Cardiac fibroblast (primary cell): ENCODE measurements at regions not wholly inside any gene's neighbourhood (a gene's known extent, or its start where the extent isn't known, plus 50 kb on each side); places are given as distances from the start of the nearest gene placed in this dataset.

Experiments
- DNase-seq, 2 donors: peaks; one replicate each; pipeline versions ENCODE4 v3.0.0 to v3.0.0-alpha.2; 2010; ENCODE audit warnings: low read depth in 2 of 2
- H3K4me3 ChIP-seq, 2 donors: replicated peaks in 1 of 2; 1 replicate in 1 of 2; 2 replicates in 1 of 2; pipeline ENCODE4 v1.5.1; 2011; ENCODE audit warnings: low read depth in 2 of 2, low read length in 2 of 2, mild to moderate bottlenecking in 2 of 2, moderate library complexity in 1 of 2
- TF ChIP-seq, protein P1 (sequence below): IDR thresholded peaks from one replicate; pipeline ENCODE4 v1.5.1; 2011; ENCODE audit warnings: low read depth, mild to moderate bottlenecking, low read length, inconsistent platforms

DNA sequence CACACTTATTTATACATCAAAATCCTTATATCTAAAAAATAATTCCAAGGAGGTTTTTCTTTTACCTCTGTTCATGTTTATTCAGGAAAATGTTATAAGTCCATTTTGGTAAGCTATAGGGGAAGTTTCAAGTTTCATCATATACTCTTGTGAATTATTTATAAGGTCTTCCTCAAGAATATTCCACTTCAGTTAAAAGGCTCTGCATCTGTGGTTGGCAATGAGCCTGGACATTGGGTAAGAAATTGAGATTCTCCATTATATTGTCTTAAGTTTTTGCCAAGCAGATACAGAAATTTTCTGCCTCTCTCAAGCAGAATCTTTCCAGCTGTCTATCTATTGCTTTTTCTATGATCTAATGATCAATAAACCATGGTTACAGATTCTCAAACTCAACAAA is 641.9 kb downstream of the NLGN4X start:
- H3K4me3 ChIP-seq: no peak overlapping the region
- DNase-seq: no peak
- TF ChIP-seq, protein P1, sequence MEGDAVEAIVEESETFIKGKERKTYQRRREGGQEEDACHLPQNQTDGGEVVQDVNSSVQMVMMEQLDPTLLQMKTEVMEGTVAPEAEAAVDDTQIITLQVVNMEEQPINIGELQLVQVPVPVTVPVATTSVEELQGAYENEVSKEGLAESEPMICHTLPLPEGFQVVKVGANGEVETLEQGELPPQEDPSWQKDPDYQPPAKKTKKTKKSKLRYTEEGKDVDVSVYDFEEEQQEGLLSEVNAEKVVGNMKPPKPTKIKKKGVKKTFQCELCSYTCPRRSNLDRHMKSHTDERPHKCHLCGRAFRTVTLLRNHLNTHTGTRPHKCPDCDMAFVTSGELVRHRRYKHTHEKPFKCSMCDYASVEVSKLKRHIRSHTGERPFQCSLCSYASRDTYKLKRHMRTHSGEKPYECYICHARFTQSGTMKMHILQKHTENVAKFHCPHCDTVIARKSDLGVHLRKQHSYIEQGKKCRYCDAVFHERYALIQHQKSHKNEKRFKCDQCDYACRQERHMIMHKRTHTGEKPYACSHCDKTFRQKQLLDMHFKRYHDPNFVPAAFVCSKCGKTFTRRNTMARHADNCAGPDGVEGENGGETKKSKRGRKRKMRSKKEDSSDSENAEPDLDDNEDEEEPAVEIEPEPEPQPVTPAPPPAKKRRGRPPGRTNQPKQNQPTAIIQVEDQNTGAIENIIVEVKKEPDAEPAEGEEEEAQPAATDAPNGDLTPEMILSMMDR: no peak

DNA sequence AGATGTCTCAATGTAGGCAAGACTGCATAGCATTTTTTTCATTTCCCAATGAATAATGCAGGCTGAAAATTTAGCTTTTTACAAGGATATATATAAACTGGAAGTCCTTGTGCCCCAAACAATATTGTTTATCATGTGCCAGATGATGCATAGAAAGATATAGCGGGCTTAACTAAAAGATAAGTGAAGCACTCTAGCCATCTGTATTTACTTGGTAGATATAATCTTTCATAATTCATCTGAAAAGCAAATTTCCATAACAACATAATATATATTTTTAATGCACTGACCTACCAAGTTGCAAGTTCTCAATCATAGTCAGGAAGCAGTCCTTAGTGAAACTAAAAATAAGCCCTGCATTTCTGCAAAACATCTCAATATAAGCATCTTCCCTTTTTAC is 653.3 kb downstream of the NLGN4X start:
- no peak for DNase-seq
- TF ChIP-seq, protein P1: no peak
- H3K4me3 ChIP-seq: no peak overlapping the region

DNA sequence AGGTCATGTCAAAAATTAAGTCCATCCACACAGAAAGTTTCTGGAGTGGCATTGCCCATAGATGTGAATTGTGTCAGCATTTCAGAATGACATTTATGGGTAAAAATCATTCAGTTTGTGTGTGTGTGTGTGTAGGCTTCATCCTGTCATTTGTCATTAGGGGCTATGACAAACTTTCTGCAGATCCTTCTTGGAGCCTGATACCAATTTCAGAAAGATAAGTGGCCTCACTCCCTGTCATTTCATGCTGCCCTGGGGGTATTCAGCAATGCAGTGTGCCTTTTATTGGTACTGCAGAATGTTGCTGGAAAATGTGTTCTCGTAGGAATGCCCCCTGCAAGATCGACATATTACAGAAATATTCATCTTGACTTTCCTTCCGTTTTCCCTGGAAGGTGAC is 659.7 kb downstream of the NLGN4X start:
- no peak overlapping the region for H3K4me3 ChIP-seq
- DNase-seq: no peak
- TF ChIP-seq, protein P1: no peak

DNA sequence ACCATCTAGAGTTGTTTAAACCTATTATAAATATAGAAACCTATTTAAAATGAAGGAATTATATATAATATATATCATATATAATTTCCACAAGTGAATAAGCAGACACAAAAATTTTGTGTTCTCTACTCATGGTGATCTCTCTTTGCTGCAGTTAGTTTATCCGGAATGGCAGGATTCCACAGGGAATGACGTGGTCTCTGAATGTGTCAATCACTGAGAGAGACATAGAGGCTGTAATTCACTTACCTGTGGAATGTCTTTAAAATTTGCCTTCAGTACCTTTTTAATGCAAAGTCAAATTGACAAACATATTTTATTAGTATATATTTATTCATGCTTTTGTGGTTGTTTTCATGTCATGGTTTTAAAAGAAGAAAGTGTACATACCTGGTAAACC is 669.3 kb downstream of the NLGN4X start:
- TF ChIP-seq, protein P1: no peak
- no peak overlapping the region for H3K4me3 ChIP-seq
- DNase-seq: no peak

DNA sequence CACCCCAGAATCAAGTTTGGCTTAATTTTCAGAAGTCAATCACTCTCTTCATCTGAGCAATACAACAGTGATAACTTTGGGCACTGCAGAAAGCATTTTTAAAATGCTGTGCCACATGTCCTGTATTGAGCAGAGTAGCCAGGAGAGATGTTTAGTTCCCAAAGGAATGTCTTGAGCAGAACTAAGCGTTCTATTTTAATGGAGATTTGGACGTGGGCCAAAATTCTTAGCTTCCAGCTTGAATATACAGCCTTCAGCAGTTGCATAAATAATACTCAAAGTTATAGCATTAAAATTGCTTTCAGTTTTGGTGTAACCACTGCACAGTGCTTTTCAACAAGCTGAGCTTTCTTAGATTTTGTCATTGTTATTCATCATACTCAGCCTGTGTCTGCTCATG is 679.2 kb downstream of the NLGN4X start:
- H3K4me3 ChIP-seq: no peak overlapping the region
- TF ChIP-seq, protein P1: no peak
- no peak for DNase-seq

DNA sequence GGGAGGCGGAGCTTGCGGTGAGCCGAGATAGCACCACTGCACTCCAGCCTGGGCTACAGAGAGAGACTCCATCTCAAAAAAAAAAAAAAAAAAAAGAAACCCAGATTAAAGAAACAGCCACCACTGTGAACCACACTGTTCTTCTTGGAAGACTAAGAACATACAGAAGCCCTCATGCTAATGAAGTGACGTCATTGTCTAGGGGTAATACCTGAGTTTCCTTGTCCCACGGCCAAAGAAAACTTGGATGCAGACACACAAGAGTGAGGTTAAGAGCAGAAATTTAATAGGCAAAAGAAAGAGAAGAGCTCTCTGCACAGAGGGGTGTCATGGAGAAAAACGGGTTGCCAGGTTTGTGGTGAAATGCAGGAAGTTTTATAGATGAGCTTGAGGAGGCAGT is 691.6 kb downstream of the NLGN4X start:
- DNase-seq: no peak
- H3K4me3 ChIP-seq: no peak overlapping the region
- TF ChIP-seq, protein P1: no peak

DNA sequence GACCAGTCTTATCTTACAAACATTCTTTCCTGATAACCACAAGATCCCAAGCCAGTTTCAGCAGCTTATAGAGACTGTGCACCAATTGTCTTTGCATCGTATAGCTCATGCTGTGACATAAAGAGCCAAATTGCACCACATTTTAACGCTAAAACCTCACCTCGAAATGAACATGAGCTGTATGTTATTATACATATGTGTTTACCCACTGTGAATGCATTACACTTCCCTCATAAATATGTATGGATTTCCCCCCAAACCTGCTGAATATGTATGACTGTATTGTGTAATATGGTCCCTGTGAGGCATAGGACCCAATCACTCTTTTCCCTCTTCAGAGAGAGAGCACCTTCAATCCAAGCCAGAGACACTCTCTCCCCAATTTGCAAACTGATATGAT is 692.4 kb downstream of the NLGN4X start:
- TF ChIP-seq, protein P1: no peak
- H3K4me3 ChIP-seq: no peak overlapping the region
- no peak for DNase-seq
